Upper lobe of right lung (tissue), 1 donor: ENCODE measurements at regions not wholly inside any gene's neighbourhood (a gene's known extent, or its start where the extent isn't known, plus 50 kb on each side); places are given as distances from the start of the nearest gene placed in this dataset.

ENCODE experiments used
- ATAC-seq: fragments of 200-7000 bp; cut with Tn5 transposase; one replicate; pipeline ENCODE4 v1.9.1; 2020; ENCODE audit warnings: mild to moderate bottlenecking, moderate library complexity
- DNase-seq: peaks from one replicate; pipeline ENCODE4 v3.0.0-alpha.2; 2020
- H3K27ac ChIP-seq: fragments of 200-600 bp; one replicate; pipeline ENCODE4 v1.8.0; 2022
- H3K27me3 ChIP-seq: fragments of 200-600 bp; one replicate; pipeline ENCODE4 v1.8.0; 2022; ENCODE audit warnings: mild to moderate bottlenecking
- H3K36me3 ChIP-seq: fragments of 200-600 bp; one replicate; pipeline ENCODE4 v1.8.0; 2022
- H3K4me1 ChIP-seq: fragments of 200-600 bp; one replicate; pipeline ENCODE4 v1.8.0; 2022
- H3K4me3 ChIP-seq: fragments of 200-600 bp; one replicate; pipeline ENCODE4 v1.8.0; 2022; ENCODE audit warnings: mild to moderate bottlenecking
- H3K9me3 ChIP-seq: fragments of 200-600 bp; one replicate; pipeline ENCODE4 v1.8.0; 2022
- intact Hi-C: fragments of 100-400 bp; cut with DNase I; formaldehyde crosslinking; loops from one replicate; pipeline ENCODE4 v1.11.0; 2022
- TF ChIP-seq, protein P1 (sequence below): fragments of 200-600 bp; IDR thresholded peaks from one replicate; pipeline ENCODE4 v1.8.0; 2022; ENCODE audit warnings: antibody characterized with exemption
- donor health status: DM: no; HTN: yes; CAD: no; lungs with severe emphysema.

DNA sequence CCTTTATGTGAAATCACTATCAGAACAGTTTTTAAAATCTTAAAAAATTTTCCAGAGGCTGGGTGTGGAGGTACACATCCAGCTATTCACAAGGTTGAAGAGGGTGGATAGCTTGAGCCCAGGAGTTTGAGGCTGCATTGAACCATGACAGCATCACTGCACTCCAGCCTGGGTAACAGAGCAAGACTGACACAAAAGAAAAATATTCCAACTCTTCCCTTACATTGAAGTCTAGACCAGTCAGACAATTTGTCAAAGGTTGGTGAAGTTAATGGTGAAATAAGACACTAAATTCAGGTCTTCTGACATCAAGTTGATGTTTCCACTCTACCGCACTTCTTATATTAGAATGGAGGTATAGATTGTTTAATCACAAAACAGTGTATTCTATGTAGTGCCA is 52.8 kb downstream of the HYCC2 start:
- Histone ChIP-seq H3K9me3 (no peaks in the 10 kb centered on the region), H3K27ac (no peak overlapping the region), H3K27me3 (no peaks in the 10 kb centered on the region), H3K36me3 (peaks cover 55% of the 10 kb centered on the region), H3K4me1 (no peaks in the 10 kb centered on the region), H3K4me3 (no peak overlapping the region)
- ATAC-seq = no peak
- DNase-seq = no peak
- intact Hi-C loops = no loop called here
- TF ChIP-seq, protein P1, sequence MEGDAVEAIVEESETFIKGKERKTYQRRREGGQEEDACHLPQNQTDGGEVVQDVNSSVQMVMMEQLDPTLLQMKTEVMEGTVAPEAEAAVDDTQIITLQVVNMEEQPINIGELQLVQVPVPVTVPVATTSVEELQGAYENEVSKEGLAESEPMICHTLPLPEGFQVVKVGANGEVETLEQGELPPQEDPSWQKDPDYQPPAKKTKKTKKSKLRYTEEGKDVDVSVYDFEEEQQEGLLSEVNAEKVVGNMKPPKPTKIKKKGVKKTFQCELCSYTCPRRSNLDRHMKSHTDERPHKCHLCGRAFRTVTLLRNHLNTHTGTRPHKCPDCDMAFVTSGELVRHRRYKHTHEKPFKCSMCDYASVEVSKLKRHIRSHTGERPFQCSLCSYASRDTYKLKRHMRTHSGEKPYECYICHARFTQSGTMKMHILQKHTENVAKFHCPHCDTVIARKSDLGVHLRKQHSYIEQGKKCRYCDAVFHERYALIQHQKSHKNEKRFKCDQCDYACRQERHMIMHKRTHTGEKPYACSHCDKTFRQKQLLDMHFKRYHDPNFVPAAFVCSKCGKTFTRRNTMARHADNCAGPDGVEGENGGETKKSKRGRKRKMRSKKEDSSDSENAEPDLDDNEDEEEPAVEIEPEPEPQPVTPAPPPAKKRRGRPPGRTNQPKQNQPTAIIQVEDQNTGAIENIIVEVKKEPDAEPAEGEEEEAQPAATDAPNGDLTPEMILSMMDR = no peak

DNA sequence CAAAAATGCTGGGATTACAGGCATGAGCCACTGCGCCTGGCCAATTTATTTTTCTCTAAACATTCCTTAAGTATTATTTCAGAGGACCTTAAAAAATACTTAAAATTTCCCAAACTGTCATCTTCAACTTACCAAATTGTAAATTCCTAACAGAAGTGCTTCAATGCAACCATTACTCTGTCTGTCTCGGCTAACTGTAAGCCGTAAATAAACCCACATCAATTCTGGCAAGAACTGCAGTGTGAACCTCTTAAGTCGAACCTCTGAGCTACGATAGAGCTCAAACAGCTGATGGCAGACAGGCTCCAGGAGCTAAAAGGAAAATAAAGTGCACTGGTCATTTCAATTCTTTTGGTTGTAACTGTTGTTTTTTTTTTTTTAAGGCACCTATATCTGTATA is 53.4 kb upstream of the ORC2 start:
- no peak overlapping the region for H3K27ac ChIP-seq
- no peak for DNase-seq
- H3K9me3 ChIP-seq = no peaks in the 10 kb centered on the region
- H3K27me3 ChIP-seq = no peaks in the 10 kb centered on the region
- no peak for ATAC-seq
- TF ChIP-seq, protein P1 = no peak
- peaks cover 52% of the 10 kb centered on the region for H3K36me3 ChIP-seq
- H3K4me3 ChIP-seq = no peak overlapping the region
- no peaks in the 10 kb centered on the region for H3K4me1 ChIP-seq
- intact Hi-C loops = no loop called here
